ENCODE measurements at regions not wholly inside any gene's neighbourhood (a gene's known extent, or its start where the extent isn't known, plus 50 kb on each side); places are given as distances from the start of the nearest gene placed in this dataset.
"Not testable (repeated sequence)": the region's sequence is repeated elsewhere in the genome, so short reads cannot be mapped to it uniquely, and the experiment has no call there.

DNA sequence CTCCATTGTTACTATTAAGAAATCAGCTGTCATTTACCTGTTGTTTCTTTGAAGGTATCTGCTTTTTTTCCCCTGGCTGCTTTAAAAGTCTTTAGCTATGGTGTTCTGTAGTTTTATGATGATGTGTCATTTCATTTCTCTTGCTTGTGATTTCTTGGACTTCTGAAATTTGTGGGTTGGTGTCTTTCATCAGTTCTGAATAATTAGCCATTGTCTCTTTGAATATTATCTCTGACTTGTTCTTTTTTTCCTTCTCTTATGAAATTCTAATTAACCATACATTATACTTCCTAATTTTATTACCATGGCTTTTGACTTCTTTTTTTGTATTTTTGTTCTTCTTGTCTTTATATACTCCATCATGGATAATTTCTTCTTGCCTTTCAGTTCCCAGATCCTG, 85.4 kb upstream of the GARIN1A start:
- TF ChIP-seq, protein P1, sequence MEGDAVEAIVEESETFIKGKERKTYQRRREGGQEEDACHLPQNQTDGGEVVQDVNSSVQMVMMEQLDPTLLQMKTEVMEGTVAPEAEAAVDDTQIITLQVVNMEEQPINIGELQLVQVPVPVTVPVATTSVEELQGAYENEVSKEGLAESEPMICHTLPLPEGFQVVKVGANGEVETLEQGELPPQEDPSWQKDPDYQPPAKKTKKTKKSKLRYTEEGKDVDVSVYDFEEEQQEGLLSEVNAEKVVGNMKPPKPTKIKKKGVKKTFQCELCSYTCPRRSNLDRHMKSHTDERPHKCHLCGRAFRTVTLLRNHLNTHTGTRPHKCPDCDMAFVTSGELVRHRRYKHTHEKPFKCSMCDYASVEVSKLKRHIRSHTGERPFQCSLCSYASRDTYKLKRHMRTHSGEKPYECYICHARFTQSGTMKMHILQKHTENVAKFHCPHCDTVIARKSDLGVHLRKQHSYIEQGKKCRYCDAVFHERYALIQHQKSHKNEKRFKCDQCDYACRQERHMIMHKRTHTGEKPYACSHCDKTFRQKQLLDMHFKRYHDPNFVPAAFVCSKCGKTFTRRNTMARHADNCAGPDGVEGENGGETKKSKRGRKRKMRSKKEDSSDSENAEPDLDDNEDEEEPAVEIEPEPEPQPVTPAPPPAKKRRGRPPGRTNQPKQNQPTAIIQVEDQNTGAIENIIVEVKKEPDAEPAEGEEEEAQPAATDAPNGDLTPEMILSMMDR (conservative IDR thresholded peaks at IDR 0.05; ENCODE audit: low read length) = not testable (repeated sequence)
- not testable (repeated sequence) for TF ChIP-seq EZH2phosphoT487 (IDR thresholded peaks at IDR 0.05; ENCODE audit: borderline replicate concordance, low read depth, low read length)

Data from OCI-LY7 (cell line).